H1 (cell line): ENCODE measurements at regions not wholly inside any gene's neighbourhood (a gene's known extent, or its start where the extent isn't known, plus 50 kb on each side); places are given as distances from the start of the nearest gene placed in this dataset.

Source experiments
- ASH2L ChIP-seq: fragments of 200-600, 300-600 bp; sonication (generic); IDR thresholded peaks from one replicate; pipeline ENCODE4 v1.7.1; 2017; ENCODE audit warnings: low read length
- CTBP2 ChIP-seq: IDR thresholded peaks from 2 replicates; pipeline ENCODE4 v1.7.0; 2011; ENCODE audit warnings: borderline replicate concordance, mild to moderate bottlenecking, moderate library complexity, mixed read lengths, low read length; ENCODE audit not compliant: insufficient read depth, insufficient read length
- RFX5 ChIP-seq: IDR thresholded peaks from 2 replicates; pipeline ENCODE4 v1.6.1; 2011; ENCODE audit warnings: low read depth, low read length, improper control_type of control experiment, borderline replicate concordance
- RXRA ChIP-seq: IDR thresholded peaks from 2 replicates; pipeline ENCODE4 v1.6.1; 2011; ENCODE audit warnings: low read depth, mild to moderate bottlenecking, low read length, moderate library complexity; ENCODE audit not compliant: insufficient read depth
- SIN3A ChIP-seq, 2 experiments: IDR thresholded peaks in 1 of 2; conservative IDR thresholded peaks in 1 of 2; 2 replicates each; pipeline ENCODE4 v1.6.1; 2011 to 2012; ENCODE audit warnings: low read length in 2 of 2, improper control_type of control experiment in 1 of 2, low read depth in 1 of 2, mild to moderate bottlenecking in 1 of 2
- SIX5 ChIP-seq: IDR thresholded peaks from 2 replicates; pipeline ENCODE4 v1.6.1; 2011; ENCODE audit warnings: mild to moderate bottlenecking, low read depth, low read length
- TAF1 ChIP-seq: IDR thresholded peaks from 2 replicates; pipeline ENCODE4 v1.6.1; 2011; ENCODE audit warnings: mild to moderate bottlenecking, low read depth, low read length
- TBP ChIP-seq: IDR thresholded peaks from 2 replicates; pipeline ENCODE4 v1.6.1; 2011; ENCODE audit warnings: low read depth, low read length, improper control_type of control experiment
- TCF12 ChIP-seq: IDR thresholded peaks from 2 replicates; pipeline ENCODE4 v1.6.1; 2011; ENCODE audit warnings: low read depth, mild to moderate bottlenecking, low read length
- TF ChIP-seq, protein P1 (sequence below), 3 experiments: IDR thresholded peaks; 1 replicate in 2 of 3; 2 replicates in 1 of 3; pipeline versions ENCODE4 v1.5.1 to v1.6.1; 2011; ENCODE audit warnings: low read length in 3 of 3, mild to moderate bottlenecking in 3 of 3, inconsistent platforms in 2 of 3, low read depth in 1 of 3, moderate library complexity in 1 of 3; ENCODE audit not compliant: insufficient read depth in 1 of 3; ENCODE audit errors: control extremely low read depth in 1 of 3

DNA sequence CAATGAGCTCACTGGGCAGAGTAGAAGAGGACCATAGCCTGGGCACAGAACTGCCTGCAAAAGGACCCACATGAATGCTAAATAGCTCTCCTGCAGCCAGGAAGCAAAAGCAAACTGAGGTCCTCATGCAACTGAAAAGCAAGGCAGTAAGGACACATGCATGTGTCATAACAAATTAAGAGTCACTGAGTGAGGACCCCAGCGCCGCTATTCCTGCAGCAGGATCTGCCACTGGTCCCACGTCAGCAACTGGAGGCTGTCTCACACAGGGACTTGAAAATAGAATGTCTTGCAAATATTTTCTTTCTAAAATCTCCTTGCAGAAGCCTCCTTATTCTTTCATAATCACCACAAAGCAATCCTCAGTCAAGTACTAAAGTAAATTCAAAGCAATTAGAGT is 559.6 kb upstream of the DAB1 start:
- no peak for TF ChIP-seq ASH2L
- TF ChIP-seq, protein P1, sequence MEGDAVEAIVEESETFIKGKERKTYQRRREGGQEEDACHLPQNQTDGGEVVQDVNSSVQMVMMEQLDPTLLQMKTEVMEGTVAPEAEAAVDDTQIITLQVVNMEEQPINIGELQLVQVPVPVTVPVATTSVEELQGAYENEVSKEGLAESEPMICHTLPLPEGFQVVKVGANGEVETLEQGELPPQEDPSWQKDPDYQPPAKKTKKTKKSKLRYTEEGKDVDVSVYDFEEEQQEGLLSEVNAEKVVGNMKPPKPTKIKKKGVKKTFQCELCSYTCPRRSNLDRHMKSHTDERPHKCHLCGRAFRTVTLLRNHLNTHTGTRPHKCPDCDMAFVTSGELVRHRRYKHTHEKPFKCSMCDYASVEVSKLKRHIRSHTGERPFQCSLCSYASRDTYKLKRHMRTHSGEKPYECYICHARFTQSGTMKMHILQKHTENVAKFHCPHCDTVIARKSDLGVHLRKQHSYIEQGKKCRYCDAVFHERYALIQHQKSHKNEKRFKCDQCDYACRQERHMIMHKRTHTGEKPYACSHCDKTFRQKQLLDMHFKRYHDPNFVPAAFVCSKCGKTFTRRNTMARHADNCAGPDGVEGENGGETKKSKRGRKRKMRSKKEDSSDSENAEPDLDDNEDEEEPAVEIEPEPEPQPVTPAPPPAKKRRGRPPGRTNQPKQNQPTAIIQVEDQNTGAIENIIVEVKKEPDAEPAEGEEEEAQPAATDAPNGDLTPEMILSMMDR (IDR thresholded peaks at IDR 0.05; ENCODE audit: control extremely low read depth in 1 of 3, insufficient read depth in 1 of 3, low read depth in 1 of 3, low read length in 3 of 3), result no peak
- no peak for TF ChIP-seq SIX5
- no peak for TF ChIP-seq RFX5
- no peak for TF ChIP-seq CTBP2
- no peak for TF ChIP-seq TAF1
- no peak for TF ChIP-seq TCF12
- no peak for TF ChIP-seq SIN3A (conservative IDR thresholded peaks at IDR 0.05 in 1 of 2, IDR thresholded peaks at IDR 0.05 in 1 of 2; ENCODE audit: low read depth in 1 of 2, low read length in 2 of 2)
- TF ChIP-seq TBP, result no peak
- TF ChIP-seq RXRA, result no peak
